Fibroblast of mammary gland (primary cell): ENCODE measurements at regions not wholly inside any gene's neighbourhood (a gene's known extent, or its start where the extent isn't known, plus 50 kb on each side); places are given as distances from the start of the nearest gene placed in this dataset.

Source experiments
- DNase-seq: peaks from one replicate; pipeline ENCODE4 v3.0.0-alpha.2; 2010; ENCODE audit warnings: low read depth
- H3K4me3 ChIP-seq: 2 replicates; pipeline ENCODE4 v1.5.1; 2011; ENCODE audit warnings: low read depth, mild to moderate bottlenecking, low read length, moderate library complexity; ENCODE audit not compliant: control insufficient read depth
- CTCF ChIP-seq: conservative IDR thresholded peaks from 2 replicates; pipeline ENCODE4 v1.5.1; 2011; ENCODE audit warnings: low read depth, low read length, inconsistent platforms; ENCODE audit not compliant: control insufficient read depth, insufficient read depth

GRCh38 chr14:53793790-53794505, 162.7 kb downstream of the BMP4 start:
- TF ChIP-seq CTCF = no peak
- no peak overlapping the region for H3K4me3 ChIP-seq
- no peak for DNase-seq

GRCh38 chr14:53792909-53793308, 163.7 kb downstream of the BMP4 start:
- no peak for DNase-seq
- no peak overlapping the region for H3K4me3 ChIP-seq
- TF ChIP-seq CTCF = peak; percentile 11

GRCh38 chr14:53790731-53791500, 165.7 kb downstream of the BMP4 start:
- TF ChIP-seq CTCF = no peak
- H3K4me3 ChIP-seq = no peak overlapping the region
- no peak for DNase-seq

GRCh38 chr14:53788566-53788965, 168.1 kb downstream of the BMP4 start:
- H3K4me3 ChIP-seq = no peak overlapping the region
- no peak for DNase-seq
- TF ChIP-seq CTCF = no peak

GRCh38 chr14:53786045-53786444, 170.6 kb downstream of the BMP4 start:
- no peak overlapping the region for H3K4me3 ChIP-seq
- no peak for TF ChIP-seq CTCF
- no peak for DNase-seq

GRCh38 chr14:53784688-53785087, 171.9 kb downstream of the BMP4 start:
- no peak for DNase-seq
- no peak for TF ChIP-seq CTCF
- no peak overlapping the region for H3K4me3 ChIP-seq
